HEK293 (cell line): ENCODE measurements at regions not wholly inside any gene's neighbourhood (a gene's known extent, or its start where the extent isn't known, plus 50 kb on each side); places are given as distances from the start of the nearest gene placed in this dataset.
A peak's percentile ranks its signal among the peaks of the same experiment; 100 is the strongest.

Source experiments
- CTCF ChIA-PET: fragments of 350-600 bp; formaldehyde crosslinking; extraction: SDS; loops from one replicate; lab custom pipeline; 2021; ENCODE audit warnings: antibody characterized with exemption; lab: Yijun Ruan, JAX
- POLR2A ChIA-PET: fragments of 300-600 bp; formaldehyde crosslinking; extraction: SDS; loops from one replicate; lab custom pipeline; 2020; ENCODE audit warnings: antibody characterized with exemption, inconsistent platforms; lab: Yijun Ruan, JAX
- H3K27ac ChIP-seq: fragments of 200-500 bp; sonication (Bioruptor generic); 2 replicates; pipeline ENCODE4 v1.5.1; 2014; ENCODE audit warnings: low read depth, low read length, control low read depth, inconsistent platforms; ENCODE audit errors: extremely low read depth
- H3K36me3 ChIP-seq, 2 experiments: fragments of 200-500 bp in 1 of 2; sonication (Bioruptor generic) in 1 of 2; 1 replicate in 1 of 2; 2 replicates in 1 of 2; pipeline ENCODE4 v1.5.1; 2014 to 2017; ENCODE audit warnings: inconsistent platforms in 2 of 2, low read length in 2 of 2; ENCODE audit not compliant: control insufficient read depth in 2 of 2, insufficient read depth in 1 of 2
- H3K4me1 ChIP-seq: fragments of 200-500 bp; sonication (Bioruptor generic); 2 replicates; pipeline ENCODE4 v1.5.1; 2014; ENCODE audit warnings: mild to moderate bottlenecking, low read length, inconsistent platforms; ENCODE audit not compliant: control insufficient read depth, insufficient read depth
- H3K4me3 ChIP-seq: 2 replicates; pipeline ENCODE4 v1.5.1; 2011; ENCODE audit warnings: low read depth, mild to moderate bottlenecking, control low read depth, low read length, moderate library complexity
- H3K9me3 ChIP-seq: fragments of 200-500 bp; sonication (Bioruptor generic); 2 replicates; pipeline ENCODE4 v1.5.1; 2014; ENCODE audit warnings: low read depth, low read length, inconsistent platforms; ENCODE audit not compliant: control insufficient read depth, insufficient read depth
- BCL11A ChIP-seq: fragments of 450-650 bp; formaldehyde crosslinking; IDR thresholded peaks from 2 replicates; pipeline ENCODE4 v1.5.1; 2016; ENCODE audit warnings: low read depth, missing biosample characterization, missing genetic modification characterization
- GLIS1 ChIP-seq: fragments of 450-650 bp; formaldehyde crosslinking; IDR thresholded peaks from 2 replicates; pipeline ENCODE4 v1.5.1; 2016; ENCODE audit warnings: missing biosample characterization, missing genetic modification characterization
- INSM2 ChIP-seq: fragments of 450-650 bp; formaldehyde crosslinking; IDR thresholded peaks from 2 replicates; pipeline ENCODE4 v1.5.1; 2016; ENCODE audit warnings: missing biosample characterization, missing genetic modification characterization
- SETDB1 ChIP-seq: IDR thresholded peaks from one replicate; pipeline ENCODE4 v1.6.1; 2017; ENCODE audit warnings: mild to moderate bottlenecking, low read length, moderate library complexity, mixed read lengths; ENCODE audit not compliant: insufficient read length
- ZBTB6 ChIP-seq: fragments of 450-650 bp; formaldehyde crosslinking; IDR thresholded peaks from 2 replicates; pipeline ENCODE4 v1.5.1; 2017; ENCODE audit warnings: missing biosample characterization, missing genetic modification characterization
- ZNF16 ChIP-seq: fragments of 450-650 bp; formaldehyde crosslinking; IDR thresholded peaks from 2 replicates; pipeline ENCODE4 v1.5.1; 2016; ENCODE audit warnings: low read depth, missing biosample characterization, missing genetic modification characterization
- ZNF174 ChIP-seq: fragments of 450-650 bp; formaldehyde crosslinking; IDR thresholded peaks from 2 replicates; pipeline ENCODE4 v1.5.0; 2017; ENCODE audit warnings: missing biosample characterization, mild to moderate bottlenecking, missing genetic modification characterization
- ZNF18 ChIP-seq: fragments of 450-650 bp; formaldehyde crosslinking; IDR thresholded peaks from 2 replicates; pipeline ENCODE4 v1.5.1; 2016; ENCODE audit warnings: missing biosample characterization, missing genetic modification characterization
- ZNF211 ChIP-seq: fragments of 450-650 bp; formaldehyde crosslinking; IDR thresholded peaks from 2 replicates; pipeline ENCODE4 v1.5.1; 2016; ENCODE audit warnings: low read depth, missing biosample characterization, missing genetic modification characterization
- ZNF302 ChIP-seq: fragments of 450-650 bp; formaldehyde crosslinking; IDR thresholded peaks from 2 replicates; pipeline ENCODE4 v1.5.1; 2016; ENCODE audit warnings: missing biosample characterization, missing genetic modification characterization, low read depth
- ZNF354C ChIP-seq: fragments of 450-650 bp; formaldehyde crosslinking; IDR thresholded peaks from 2 replicates; pipeline ENCODE4 v1.5.1; 2016; ENCODE audit warnings: missing biosample characterization, missing genetic modification characterization, low read depth, borderline replicate concordance
- ZNF514 ChIP-seq: fragments of 450-650 bp; formaldehyde crosslinking; IDR thresholded peaks from 2 replicates; pipeline ENCODE4 v1.5.1; 2016; ENCODE audit warnings: missing biosample characterization, missing genetic modification characterization
- ZNF544 ChIP-seq: fragments of 450-650 bp; formaldehyde crosslinking; IDR thresholded peaks from 2 replicates; pipeline ENCODE4 v1.5.0; 2017; ENCODE audit warnings: missing biosample characterization, missing genetic modification characterization
- ZNF580 ChIP-seq: fragments of 450-650 bp; formaldehyde crosslinking; IDR thresholded peaks from 2 replicates; pipeline ENCODE4 v1.5.1; 2016; ENCODE audit warnings: missing biosample characterization, missing genetic modification characterization
- ZNF623 ChIP-seq: fragments of 450-650 bp; formaldehyde crosslinking; IDR thresholded peaks from 2 replicates; pipeline ENCODE4 v1.5.1; 2016; ENCODE audit warnings: missing biosample characterization, missing genetic modification characterization
- ZNF658 ChIP-seq: fragments of 450-650 bp; formaldehyde crosslinking; IDR thresholded peaks from 2 replicates; pipeline ENCODE4; 2016; ENCODE audit warnings: missing biosample characterization, missing genetic modification characterization
- ZNF692 ChIP-seq: fragments of 450-650 bp; formaldehyde crosslinking; IDR thresholded peaks from 2 replicates; pipeline ENCODE4 v1.5.1; 2016; ENCODE audit warnings: missing biosample characterization, missing genetic modification characterization
- ZNF704 ChIP-seq: fragments of 450-650 bp; formaldehyde crosslinking; IDR thresholded peaks from 2 replicates; pipeline ENCODE4 v1.5.1; 2016; ENCODE audit warnings: missing biosample characterization, missing genetic modification characterization
- TF ChIP-seq, protein P1 (sequence below): fragments of 450-650 bp; formaldehyde crosslinking; IDR thresholded peaks from 2 replicates; pipeline ENCODE4 v1.5.1; 2016; ENCODE audit warnings: missing biosample characterization, missing genetic modification characterization
- TF ChIP-seq, protein P2 (sequence below): fragments of 450-650 bp; formaldehyde crosslinking; IDR thresholded peaks from 2 replicates; pipeline ENCODE4 v1.5.1; 2016; ENCODE audit warnings: missing biosample characterization, missing genetic modification characterization

GRCh38 chr7:53531-53930, 138.8 kb upstream of the FAM20C start (continued):
- no peak for TF ChIP-seq ZNF704 (tag by site-specific recombination)
- TF ChIP-seq ZNF302 (tag by site-specific recombination), result no peak
- TF ChIP-seq ZNF658 (tag by site-specific recombination), result no peak
- TF ChIP-seq ZNF16 (tag by site-specific recombination), result no peak
- no peak for TF ChIP-seq ZNF354C (tag by site-specific recombination)
- no peak for TF ChIP-seq ZNF623 (tag by site-specific recombination)
- no peak for TF ChIP-seq ZNF580 (tag by site-specific recombination)
- no peak for TF ChIP-seq ZNF514 (tag by site-specific recombination)
- TF ChIP-seq ZNF18 (tag by site-specific recombination), result no peak

- Histone ChIP-seq H3K4me1 (no peaks in the 10 kb centered on the region), H3K27ac (no peak overlapping the region), H3K36me3 (no peaks in the 10 kb centered on the region), H3K4me3 (no peak overlapping the region), H3K9me3 (no peaks in the 10 kb centered on the region)
- CTCF ChIA-PET, result no interaction called here
- TF ChIP-seq ZNF544 (tag by site-specific recombination) (no peak), SETDB1 (no peak), GLIS1 (tag by site-specific recombination) (no peak)
- POLR2A ChIA-PET, result no interaction called here
Measured at GRCh38 chr7:54615-55014, 137.8 kb upstream of the FAM20C start.

DNA sequence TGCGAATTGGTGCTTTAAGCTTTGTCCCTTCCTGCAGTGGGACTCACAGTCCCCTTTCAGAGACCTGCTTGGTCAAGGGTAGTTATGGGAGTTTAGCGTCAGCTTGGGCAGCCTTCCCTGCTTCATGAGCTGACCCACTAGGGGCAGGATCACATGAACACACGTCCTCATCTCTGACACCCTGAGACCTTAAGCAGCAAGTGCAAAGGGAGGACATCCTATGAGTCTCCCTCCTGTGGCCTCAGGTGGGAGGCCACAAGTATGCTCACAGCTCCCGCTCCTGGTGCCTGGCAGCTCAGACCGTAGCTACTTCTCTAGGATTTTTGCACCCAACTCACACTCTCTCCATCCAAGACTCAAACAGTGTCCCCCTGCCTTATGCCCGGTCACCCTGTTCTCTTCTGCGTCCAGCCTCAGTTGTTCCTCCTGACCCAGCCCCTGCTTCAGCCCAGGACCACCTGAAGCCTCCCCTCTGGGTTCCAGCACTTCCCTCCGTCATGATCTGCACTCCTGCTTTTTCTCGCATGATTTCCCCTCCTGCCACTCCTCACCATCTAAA, 136.6 kb upstream of the FAM20C start:
- no peaks in the 10 kb centered on the region for H3K9me3 ChIP-seq
- no peak overlapping the region for H3K4me3 ChIP-seq
- no peak overlapping the region for H3K27ac ChIP-seq
- H3K36me3 ChIP-seq, result no peaks in the 10 kb centered on the region
- ChIA-PET CTCF (interaction anchor here (1.4 kb wide), 1 partner anchor 11 kb away, joined by 4 read pairs; no protein-coding TSS in a partner anchor), POLR2A (no interaction called here)
- H3K4me1 ChIP-seq, result no peaks in the 10 kb centered on the region
- no peak for TF ChIP-seq BCL11A
- TF ChIP-seq ZNF692 (tag by site-specific recombination), result no peak
- no peak for TF ChIP-seq ZNF580 (tag by site-specific recombination)
- TF ChIP-seq, protein P1, sequence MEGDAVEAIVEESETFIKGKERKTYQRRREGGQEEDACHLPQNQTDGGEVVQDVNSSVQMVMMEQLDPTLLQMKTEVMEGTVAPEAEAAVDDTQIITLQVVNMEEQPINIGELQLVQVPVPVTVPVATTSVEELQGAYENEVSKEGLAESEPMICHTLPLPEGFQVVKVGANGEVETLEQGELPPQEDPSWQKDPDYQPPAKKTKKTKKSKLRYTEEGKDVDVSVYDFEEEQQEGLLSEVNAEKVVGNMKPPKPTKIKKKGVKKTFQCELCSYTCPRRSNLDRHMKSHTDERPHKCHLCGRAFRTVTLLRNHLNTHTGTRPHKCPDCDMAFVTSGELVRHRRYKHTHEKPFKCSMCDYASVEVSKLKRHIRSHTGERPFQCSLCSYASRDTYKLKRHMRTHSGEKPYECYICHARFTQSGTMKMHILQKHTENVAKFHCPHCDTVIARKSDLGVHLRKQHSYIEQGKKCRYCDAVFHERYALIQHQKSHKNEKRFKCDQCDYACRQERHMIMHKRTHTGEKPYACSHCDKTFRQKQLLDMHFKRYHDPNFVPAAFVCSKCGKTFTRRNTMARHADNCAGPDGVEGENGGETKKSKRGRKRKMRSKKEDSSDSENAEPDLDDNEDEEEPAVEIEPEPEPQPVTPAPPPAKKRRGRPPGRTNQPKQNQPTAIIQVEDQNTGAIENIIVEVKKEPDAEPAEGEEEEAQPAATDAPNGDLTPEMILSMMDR, result peak; percentile 49; the same call in 1 of the 2 replicates
- TF ChIP-seq ZBTB6, result no peak
- no peak for TF ChIP-seq ZNF174 (tag by site-specific recombination)
- TF ChIP-seq, protein P2, sequence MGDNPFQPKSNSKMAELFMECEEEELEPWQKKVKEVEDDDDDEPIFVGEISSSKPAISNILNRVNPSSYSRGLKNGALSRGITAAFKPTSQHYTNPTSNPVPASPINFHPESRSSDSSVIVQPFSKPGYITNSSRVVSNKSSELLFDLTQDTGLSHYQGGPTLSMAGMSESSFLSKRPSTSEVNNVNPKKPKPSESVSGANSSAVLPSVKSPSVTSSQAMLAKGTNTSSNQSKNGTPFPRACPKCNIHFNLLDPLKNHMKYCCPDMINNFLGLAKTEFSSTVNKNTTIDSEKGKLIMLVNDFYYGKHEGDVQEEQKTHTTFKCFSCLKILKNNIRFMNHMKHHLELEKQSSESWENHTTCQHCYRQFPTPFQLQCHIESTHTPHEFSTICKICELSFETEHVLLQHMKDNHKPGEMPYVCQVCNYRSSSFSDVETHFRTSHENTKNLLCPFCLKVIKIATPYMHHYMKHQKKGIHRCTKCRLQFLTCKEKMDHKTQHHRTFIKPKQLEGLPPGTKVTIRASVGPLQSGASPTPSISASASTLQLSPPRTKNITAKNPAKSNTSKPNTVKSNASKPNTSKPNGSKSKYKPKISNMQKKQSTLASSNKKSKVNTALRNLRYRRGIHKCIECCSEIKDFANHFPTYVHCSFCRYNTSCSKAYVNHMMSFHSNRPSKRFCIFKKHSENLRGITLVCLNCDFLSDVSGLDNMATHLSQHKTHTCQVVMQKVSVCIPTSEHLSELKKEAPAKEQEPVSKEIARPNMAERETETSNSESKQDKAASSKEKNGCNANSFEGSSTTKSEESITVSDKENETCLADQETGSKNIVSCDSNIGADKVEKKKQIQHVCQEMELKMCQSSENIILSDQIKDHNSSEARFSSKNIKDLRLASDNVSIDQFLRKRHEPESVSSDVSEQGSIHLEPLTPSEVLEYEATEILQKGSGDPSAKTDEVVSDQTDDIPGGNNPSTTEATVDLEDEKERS (tag by site-specific recombination), result no peak
- TF ChIP-seq INSM2, result no peak
- no peak for TF ChIP-seq ZNF211
